ENCODE measurements at regions not wholly inside any gene's neighbourhood (a gene's known extent, or its start where the extent isn't known, plus 50 kb on each side); places are given as distances from the start of the nearest gene placed in this dataset.

GRCh38 chr5:89712134-89712700 is 697.3 kb downstream of the CETN3 start:
- TF ChIP-seq MAX (IDR thresholded peaks at IDR 0.05; ENCODE audit: insufficient read depth, insufficient read length) (no peak), CTCF (IDR thresholded peaks at IDR 0.05; ENCODE audit: extremely low read depth in 1 of 2, insufficient read depth in 1 of 2, low read depth in 1 of 2, low read length in 2 of 2) (no peak)

Measured in endothelial cell of umbilical vein (primary cell).